Kidney epithelial cell (primary cell): ENCODE measurements at regions not wholly inside any gene's neighbourhood (a gene's known extent, or its start where the extent isn't known, plus 50 kb on each side); places are given as distances from the start of the nearest gene placed in this dataset.

Source experiments
- DNase-seq: peaks from one replicate; pipeline ENCODE4 v3.0.0-alpha.2; 2010; ENCODE audit warnings: low read depth
- H3K27me3 ChIP-seq: 2 replicates; pipeline ENCODE4 v1.6.0; 2011; ENCODE audit warnings: low read length; ENCODE audit not compliant: control insufficient read depth, insufficient read depth
- H3K36me3 ChIP-seq: 2 replicates; pipeline ENCODE4 v1.5.1; 2011; ENCODE audit warnings: low read length; ENCODE audit not compliant: control insufficient read depth, insufficient read depth
- H3K4me3 ChIP-seq: 2 replicates; pipeline ENCODE4 v1.5.1; 2011; ENCODE audit warnings: low read depth, mild to moderate bottlenecking, control low read depth, low read length
- CTCF ChIP-seq: IDR thresholded peaks from 2 replicates; pipeline ENCODE4 v1.5.1; 2011; ENCODE audit warnings: mild to moderate bottlenecking, moderate library complexity, low read length, control low read depth, inconsistent platforms; ENCODE audit not compliant: insufficient read depth, poor library complexity, severe bottlenecking

GRCh38 chr10:14397066-14397465 is 66.3 kb upstream of the FRMD4A start:
- no peak for TF ChIP-seq CTCF
- H3K36me3 ChIP-seq: no peaks in the 10 kb centered on the region
- DNase-seq: peak; percentile 92
- H3K4me3 ChIP-seq: no peak overlapping the region
- H3K27me3 ChIP-seq: no peaks in the 10 kb centered on the region

GRCh38 chr10:14396411-14397048 is 65.8 kb upstream of the FRMD4A start:
- peak; percentile 48 for TF ChIP-seq CTCF
- H3K4me3 ChIP-seq: no peak overlapping the region
- H3K27me3 ChIP-seq: no peaks in the 10 kb centered on the region
- no peak for DNase-seq
- no peaks in the 10 kb centered on the region for H3K36me3 ChIP-seq

DNA sequence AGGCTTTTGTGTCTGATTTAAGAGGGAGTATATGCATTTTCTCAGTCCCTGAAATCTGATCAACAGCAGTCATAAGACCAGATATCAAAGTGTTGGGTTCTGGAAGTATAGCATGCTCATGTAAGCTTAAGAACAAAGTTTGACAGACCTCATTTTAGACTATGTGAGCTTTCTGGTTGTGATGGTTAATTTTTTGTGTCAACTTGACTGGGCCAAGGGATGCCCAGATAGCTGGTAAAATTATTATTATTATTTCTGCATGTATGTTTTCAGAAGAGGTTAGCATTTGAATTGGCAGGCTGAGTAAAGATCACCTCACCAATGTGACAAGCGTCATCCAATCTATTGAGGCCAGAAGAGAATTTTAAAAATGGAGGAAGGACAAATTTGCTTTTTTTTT is 63.5 kb upstream of the FRMD4A start:
- Histone ChIP-seq H3K27me3 (no peaks in the 10 kb centered on the region), H3K4me3 (no peak overlapping the region), H3K36me3 (no peaks in the 10 kb centered on the region)
- DNase-seq: no peak
- TF ChIP-seq CTCF: no peak

DNA sequence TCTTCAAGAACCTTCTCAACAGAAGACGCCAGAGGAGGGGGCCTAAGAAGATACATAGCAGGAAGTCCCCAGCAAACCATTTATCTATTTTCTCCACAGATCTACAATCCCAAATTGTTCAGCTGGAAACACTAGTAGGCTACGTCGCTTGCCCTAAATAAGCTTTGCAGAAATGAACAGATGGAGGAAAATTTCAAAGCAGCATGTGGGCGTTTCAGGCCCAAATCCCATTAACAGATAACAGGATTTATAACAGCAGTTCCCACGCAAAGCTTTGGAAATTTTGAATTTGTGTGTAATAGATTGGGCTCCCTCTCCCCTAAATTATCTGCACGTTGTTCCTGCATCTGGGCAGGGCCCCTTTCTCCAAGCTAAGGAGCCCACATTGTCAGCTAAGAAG is 60.6 kb upstream of the FRMD4A start:
- DNase-seq: no peak
- Histone ChIP-seq H3K27me3 (no peaks in the 10 kb centered on the region), H3K36me3 (no peaks in the 10 kb centered on the region), H3K4me3 (no peak overlapping the region)
- TF ChIP-seq CTCF: no peak

GRCh38 chr10:14389981-14390590 is 59.4 kb upstream of the FRMD4A start:
- TF ChIP-seq CTCF: no peak
- no peak for DNase-seq
- Histone ChIP-seq H3K36me3 (no peaks in the 10 kb centered on the region), H3K27me3 (no peaks in the 10 kb centered on the region), H3K4me3 (no peak overlapping the region)
